A549 (cell line): ENCODE measurements at regions not wholly inside any gene's neighbourhood (a gene's known extent, or its start where the extent isn't known, plus 50 kb on each side); places are given as distances from the start of the nearest gene placed in this dataset.

Source experiments
- ATAC-seq, 2 experiments: fragments of 200-7000 bp in 1 of 2; fragments of >200 bp in 1 of 2; cut with Nextera tagmentation in 1 of 2; cut with Tn5 transposase in 1 of 2; 3 replicates each; pipeline versions ENCODE4 v1.8.0 to v1.9.1; 2018 to 2020; ENCODE audit warnings: mild to moderate bottlenecking in 1 of 2, moderate library complexity in 1 of 2
- CTCF ChIA-PET: fragments of 300-600 bp; sonication (Branson Sonifier 250); formaldehyde crosslinking; extraction: SDS; loops from one replicate; lab custom pipeline; 2021; ENCODE audit warnings: antibody characterized with exemption, inconsistent platforms; lab: Yijun Ruan, JAX
- POLR2A ChIA-PET: fragments of 350-600 bp; formaldehyde crosslinking; extraction: SDS; loops from one replicate; lab custom pipeline; 2021; ENCODE audit warnings: antibody characterized with exemption, inconsistent platforms; lab: Yijun Ruan, JAX
- DNase-seq, 2 experiments: peaks; one replicate each; pipeline versions ENCODE4 v3.0.0 to v3.0.0-alpha.2; 2011 to 2016; ENCODE audit warnings: low read depth in 1 of 2, low spot score in 1 of 2
- FAIRE-seq: peaks from 2 replicates; lab custom pipeline; 2011; peaks lifted over from hg19 to GRCh38; lab: Jason Lieb, UNC
- H3K27ac ChIP-seq, 2 experiments: fragments of >200 bp; sonication (Bioruptor Twin); formaldehyde crosslinking; 3 replicates each; pipeline ENCODE4 v1.5.1; 2016 to 2017
- H3K4me1 ChIP-seq: fragments of >200 bp; sonication (Bioruptor Twin); formaldehyde crosslinking; 3 replicates; pipeline ENCODE4 v1.6.1; 2016
- H3K4me2 ChIP-seq: fragments of >200 bp; sonication (Bioruptor Twin); formaldehyde crosslinking; 3 replicates; pipeline ENCODE4 v1.6.1; 2016
- H3K4me3 ChIP-seq: fragments of >200 bp; sonication (Bioruptor Twin); formaldehyde crosslinking; 3 replicates; pipeline ENCODE4 v1.5.1; 2016
- H3K9me3 ChIP-seq: fragments of >200 bp; sonication (Bioruptor Twin); formaldehyde crosslinking; 3 replicates; pipeline ENCODE4 v1.6.1; 2016
- ATOH8 ChIP-seq: fragments of 250-450 bp; sonication (Bioruptor Pico); IDR thresholded peaks from 2 replicates; pipeline ENCODE4 v1.5.0; 2020; ENCODE audit warnings: low read depth, mild to moderate bottlenecking, moderate library complexity
- CBX2 ChIP-seq: fragments of 200-600 bp; sonication (generic); IDR thresholded peaks from 2 replicates; pipeline ENCODE4 v1.6.1; 2016; ENCODE audit warnings: low read depth, mild to moderate bottlenecking, borderline replicate concordance
- CEBPB ChIP-seq, 2 experiments: fragments of >200 bp in 1 of 2; sonication (Bioruptor Twin) in 1 of 2; formaldehyde crosslinking in 1 of 2; IDR thresholded peaks; 2 replicates each; pipeline ENCODE4 v1.6.1; 2012 to 2016
- E2F6 ChIP-seq: IDR thresholded peaks from 2 replicates; pipeline ENCODE4 v1.6.1; 2012; ENCODE audit warnings: low read depth, borderline replicate concordance
- EHF ChIP-seq: fragments of 250-450 bp; sonication (Bioruptor Pico); IDR thresholded peaks from 2 replicates; pipeline ENCODE4 v1.5.0; 2020; ENCODE audit warnings: mild to moderate bottlenecking
- EP300 ChIP-seq, 2 experiments: fragments of >200 bp; sonication (Bioruptor Twin); formaldehyde crosslinking; IDR thresholded peaks; 2 replicates in 1 of 2; 3 replicates in 1 of 2; pipeline ENCODE4 v1.6.1; 2016 to 2017
- ESRRA ChIP-seq: fragments of 150-350 bp; IDR thresholded peaks from 2 replicates; pipeline ENCODE4 v1.6.1; 2014; ENCODE audit warnings: mild to moderate bottlenecking, low read length, borderline replicate concordance
- HDAC2 ChIP-seq: fragments of 200-600 bp; sonication (generic); IDR thresholded peaks from 2 replicates; pipeline ENCODE4 v1.6.1; 2016
- KDM5A ChIP-seq: fragments of 200-600 bp; sonication (generic); IDR thresholded peaks from 2 replicates; pipeline ENCODE4 v1.6.1; 2016; ENCODE audit warnings: antibody characterized with exemption, mild to moderate bottlenecking
- MYC ChIP-seq: IDR thresholded peaks from 2 replicates; pipeline ENCODE4 v1.6.1; 2012; ENCODE audit warnings: mild to moderate bottlenecking, inconsistent platforms, low read length, improper control_type of control experiment, borderline replicate concordance
- NFE2L2 ChIP-seq: fragments of 150-350 bp; conservative IDR thresholded peaks from 2 replicates; pipeline ENCODE4 v1.6.1; 2014; ENCODE audit warnings: low read length
- NR3C1 ChIP-seq: fragments of >200 bp; sonication (Bioruptor Twin); formaldehyde crosslinking; IDR thresholded peaks from 3 replicates; pipeline ENCODE4 v1.6.1; 2017
- PHF8 ChIP-seq: fragments of 200-600 bp; sonication (generic); IDR thresholded peaks from 2 replicates; pipeline ENCODE4 v1.6.1; 2016; ENCODE audit warnings: low read depth, mild to moderate bottlenecking, antibody characterized with exemption, moderate library complexity, borderline replicate concordance
- POLR2AphosphoS2 ChIP-seq: conservative IDR thresholded peaks from 2 replicates; pipeline ENCODE4 v1.6.1; 2012; ENCODE audit warnings: low read length, improper control_type of control experiment, inconsistent platforms
- RCOR1 ChIP-seq: fragments of 150-350 bp; IDR thresholded peaks from 2 replicates; pipeline ENCODE4 v1.6.1; 2014; ENCODE audit warnings: antibody characterized with exemption, low read length, low read depth
- RNF2 ChIP-seq: fragments of 200-600 bp; sonication (generic); IDR thresholded peaks from 2 replicates; pipeline ENCODE4 v1.6.1; 2016; ENCODE audit warnings: low read depth, mild to moderate bottlenecking, antibody characterized with exemption, moderate library complexity, borderline replicate concordance
- SMC3 ChIP-seq: fragments of >200 bp; sonication (Bioruptor Twin); formaldehyde crosslinking; IDR thresholded peaks from 3 replicates; pipeline ENCODE4 v1.6.1; 2018; ENCODE audit warnings: inconsistent platforms
- TFCP2L1 ChIP-seq: fragments of 250-450 bp; sonication (Bioruptor Pico); IDR thresholded peaks from 2 replicates; pipeline ENCODE4 v1.5.0; 2021; ENCODE audit warnings: mild to moderate bottlenecking
- TP53 ChIP-seq: fragments of 250-450 bp; sonication (Bioruptor Pico); IDR thresholded peaks from 2 replicates; pipeline ENCODE4 v1.5.0; 2021; ENCODE audit warnings: mild to moderate bottlenecking, moderate library complexity
- USF2 ChIP-seq: fragments of 450-650 bp; IDR thresholded peaks from 2 replicates; pipeline ENCODE4 v1.6.1; 2014; ENCODE audit warnings: antibody characterized with exemption
- ZC3H11A ChIP-seq: fragments of 450-650 bp; IDR thresholded peaks from 2 replicates; pipeline ENCODE4 v1.6.1; 2014; ENCODE audit warnings: antibody characterized with exemption, mild to moderate bottlenecking
- ZFP36 ChIP-seq: fragments of 450-650 bp; IDR thresholded peaks from 2 replicates; pipeline ENCODE4 v1.6.1; 2014; ENCODE audit warnings: borderline replicate concordance; ENCODE audit not compliant: partially characterized antibody
- WGBS: methylation state at CpG from one replicate; pipeline ENCODE4 v1.1.6; 2017; ENCODE audit errors: missing lambda C conversion rate; 5-methylcytosine and 5-hydroxymethylcytosine counted together
- TF ChIP-seq, protein P1 (sequence below): fragments of >200 bp; sonication (Bioruptor Twin); formaldehyde crosslinking; IDR thresholded peaks from 3 replicates; pipeline ENCODE4 v1.6.1; 2016
- TF ChIP-seq, protein P2 (sequence below): fragments of 150-350 bp; IDR thresholded peaks from 2 replicates; pipeline ENCODE4 v1.6.1; 2014; ENCODE audit warnings: low read depth, mild to moderate bottlenecking, low read length
- TF ChIP-seq, protein P3 (sequence below): fragments of >200 bp; sonication (Bioruptor Twin); formaldehyde crosslinking; IDR thresholded peaks from 2 replicates; pipeline ENCODE4 v1.6.1; 2016

GRCh38 chr18:37672932-37673595, 107.5 kb upstream of the CELF4 start:
- Histone ChIP-seq H3K4me2 (no peak overlapping the region), H3K27ac (no peak overlapping the region), H3K9me3 (no peaks in the 10 kb centered on the region), H3K4me1 (no peaks in the 10 kb centered on the region), H3K4me3 (no peak overlapping the region)
- FAIRE-seq (no peak), DNase-seq (no peak), ATAC-seq (no peak)
- TF ChIP-seq, protein P1, sequence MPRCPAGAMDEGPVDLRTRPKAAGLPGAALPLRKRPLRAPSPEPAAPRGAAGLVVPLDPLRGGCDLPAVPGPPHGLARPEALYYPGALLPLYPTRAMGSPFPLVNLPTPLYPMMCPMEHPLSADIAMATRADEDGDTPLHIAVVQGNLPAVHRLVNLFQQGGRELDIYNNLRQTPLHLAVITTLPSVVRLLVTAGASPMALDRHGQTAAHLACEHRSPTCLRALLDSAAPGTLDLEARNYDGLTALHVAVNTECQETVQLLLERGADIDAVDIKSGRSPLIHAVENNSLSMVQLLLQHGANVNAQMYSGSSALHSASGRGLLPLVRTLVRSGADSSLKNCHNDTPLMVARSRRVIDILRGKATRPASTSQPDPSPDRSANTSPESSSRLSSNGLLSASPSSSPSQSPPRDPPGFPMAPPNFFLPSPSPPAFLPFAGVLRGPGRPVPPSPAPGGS: no peak
- no peak for TF ChIP-seq ZC3H11A
- no peak for TF ChIP-seq NR3C1
- no peak for TF ChIP-seq EHF
- TF ChIP-seq POLR2AphosphoS2: no peak
- no peak for TF ChIP-seq KDM5A
- no peak for TF ChIP-seq SMC3
- no peak for TF ChIP-seq HDAC2
- TF ChIP-seq RCOR1: no peak
- TF ChIP-seq TP53 (CRISPR knock-in tag): no peak
- TF ChIP-seq ZFP36: no peak
- TF ChIP-seq USF2: no peak
- no peak for TF ChIP-seq CBX2
- TF ChIP-seq, protein P2, sequence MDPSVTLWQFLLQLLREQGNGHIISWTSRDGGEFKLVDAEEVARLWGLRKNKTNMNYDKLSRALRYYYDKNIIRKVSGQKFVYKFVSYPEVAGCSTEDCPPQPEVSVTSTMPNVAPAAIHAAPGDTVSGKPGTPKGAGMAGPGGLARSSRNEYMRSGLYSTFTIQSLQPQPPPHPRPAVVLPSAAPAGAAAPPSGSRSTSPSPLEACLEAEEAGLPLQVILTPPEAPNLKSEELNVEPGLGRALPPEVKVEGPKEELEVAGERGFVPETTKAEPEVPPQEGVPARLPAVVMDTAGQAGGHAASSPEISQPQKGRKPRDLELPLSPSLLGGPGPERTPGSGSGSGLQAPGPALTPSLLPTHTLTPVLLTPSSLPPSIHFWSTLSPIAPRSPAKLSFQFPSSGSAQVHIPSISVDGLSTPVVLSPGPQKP: no peak
- TF ChIP-seq ATOH8 (CRISPR knock-in tag): no peak
- no peak for TF ChIP-seq PHF8
- TF ChIP-seq, protein P3, sequence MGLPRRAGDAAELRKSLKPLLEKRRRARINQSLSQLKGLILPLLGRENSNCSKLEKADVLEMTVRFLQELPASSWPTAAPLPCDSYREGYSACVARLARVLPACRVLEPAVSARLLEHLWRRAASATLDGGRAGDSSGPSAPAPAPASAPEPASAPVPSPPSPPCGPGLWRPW: no peak
- POLR2A ChIA-PET: no interaction called here
- CTCF ChIA-PET: no interaction called here
- 28% methylated on average over 3 of the region's 3 CpGs for WGBS

GRCh38 chr18:37672001-37672400, 106.4 kb upstream of the CELF4 start:
- 56% methylated on average over 1 of the region's 2 CpGs for WGBS
- H3K9me3 ChIP-seq: no peaks in the 10 kb centered on the region
- no peak for DNase-seq
- H3K4me2 ChIP-seq: no peak overlapping the region
- no peak overlapping the region for H3K4me3 ChIP-seq
- no peak overlapping the region for H3K27ac ChIP-seq
- ChIA-PET CTCF (no interaction called here), POLR2A (no interaction called here)
- no peak for FAIRE-seq
- no peak for TF ChIP-seq MYC
- TF ChIP-seq RNF2: no peak
- no peak for TF ChIP-seq KDM5A
- TF ChIP-seq EP300 (IDR thresholded peaks at IDR 0.05): no peak
- H3K4me1 ChIP-seq: no peaks in the 10 kb centered on the region
- no peak for ATAC-seq

GRCh38 chr18:37671530-37671929, 105.9 kb upstream of the CELF4 start:
- H3K4me3 ChIP-seq: no peak overlapping the region
- no peak overlapping the region for H3K27ac ChIP-seq
- TF ChIP-seq NFE2L2: no peak
- no peak for TF ChIP-seq ESRRA
- TF ChIP-seq CEBPB (IDR thresholded peaks at IDR 0.05): no peak
- no peak for TF ChIP-seq TFCP2L1 (CRISPR knock-in tag)
- TF ChIP-seq E2F6: no peak
- no peak for TF ChIP-seq ZC3H11A
- TF ChIP-seq PHF8: no peak
- no peak for TF ChIP-seq RCOR1
- H3K4me1 ChIP-seq: no peaks in the 10 kb centered on the region
- H3K4me2 ChIP-seq: no peak overlapping the region
- FAIRE-seq (no peak), DNase-seq (no peak), ATAC-seq (no peak)
- 0% methylated on average over 3 of the region's 6 CpGs for WGBS
- ChIA-PET CTCF (no interaction called here), POLR2A (no interaction called here)
- no peaks in the 10 kb centered on the region for H3K9me3 ChIP-seq
